HEK293 (cell line): ENCODE measurements at regions not wholly inside any gene's neighbourhood (a gene's known extent, or its start where the extent isn't known, plus 50 kb on each side); places are given as distances from the start of the nearest gene placed in this dataset.

Experiments
- CTCF ChIA-PET: fragments of 350-600 bp; formaldehyde crosslinking; extraction: SDS; loops from one replicate; lab custom pipeline; 2021; ENCODE audit warnings: antibody characterized with exemption; lab: Yijun Ruan, JAX
- POLR2A ChIA-PET: fragments of 300-600 bp; formaldehyde crosslinking; extraction: SDS; loops from one replicate; lab custom pipeline; 2020; ENCODE audit warnings: antibody characterized with exemption, inconsistent platforms; lab: Yijun Ruan, JAX
- H3K27ac ChIP-seq: fragments of 200-500 bp; sonication (Bioruptor generic); 2 replicates; pipeline ENCODE4 v1.5.1; 2014; ENCODE audit warnings: low read depth, low read length, control low read depth, inconsistent platforms; ENCODE audit errors: extremely low read depth
- H3K36me3 ChIP-seq, 2 experiments: fragments of 200-500 bp in 1 of 2; sonication (Bioruptor generic) in 1 of 2; 1 replicate in 1 of 2; 2 replicates in 1 of 2; pipeline ENCODE4 v1.5.1; 2014 to 2017; ENCODE audit warnings: inconsistent platforms in 2 of 2, low read length in 2 of 2; ENCODE audit not compliant: control insufficient read depth in 2 of 2, insufficient read depth in 1 of 2
- H3K4me1 ChIP-seq: fragments of 200-500 bp; sonication (Bioruptor generic); 2 replicates; pipeline ENCODE4 v1.5.1; 2014; ENCODE audit warnings: mild to moderate bottlenecking, low read length, inconsistent platforms; ENCODE audit not compliant: control insufficient read depth, insufficient read depth
- H3K4me3 ChIP-seq: 2 replicates; pipeline ENCODE4 v1.5.1; 2011; ENCODE audit warnings: low read depth, mild to moderate bottlenecking, control low read depth, low read length, moderate library complexity
- H3K9me3 ChIP-seq: fragments of 200-500 bp; sonication (Bioruptor generic); 2 replicates; pipeline ENCODE4 v1.5.1; 2014; ENCODE audit warnings: low read depth, low read length, inconsistent platforms; ENCODE audit not compliant: control insufficient read depth, insufficient read depth
- GFI1B ChIP-seq: fragments of 450-650 bp; formaldehyde crosslinking; IDR thresholded peaks from 2 replicates; pipeline ENCODE4 v1.5.1; 2016; ENCODE audit warnings: missing biosample characterization, missing genetic modification characterization
- MEIS1 ChIP-seq: sonication (generic); formaldehyde crosslinking; IDR thresholded peaks from 2 replicates; pipeline ENCODE4 v1.8.1; 2022; ENCODE audit warnings: missing genetic modification reagents, mild to moderate bottlenecking, borderline replicate concordance
- SP2 ChIP-seq: fragments of 450-650 bp; formaldehyde crosslinking; IDR thresholded peaks from 2 replicates; pipeline ENCODE4 v1.5.1; 2016; ENCODE audit warnings: missing biosample characterization, missing genetic modification characterization
- SP7 ChIP-seq: fragments of 450-650 bp; formaldehyde crosslinking; IDR thresholded peaks from 2 replicates; pipeline ENCODE4 v1.5.1; 2016; ENCODE audit warnings: missing biosample characterization, missing genetic modification characterization
- ZNF18 ChIP-seq: fragments of 450-650 bp; formaldehyde crosslinking; IDR thresholded peaks from 2 replicates; pipeline ENCODE4 v1.5.1; 2016; ENCODE audit warnings: missing biosample characterization, missing genetic modification characterization
- ZNF341 ChIP-seq: fragments of 450-650 bp; formaldehyde crosslinking; IDR thresholded peaks from 2 replicates; pipeline ENCODE4; 2016; ENCODE audit warnings: low read depth, missing biosample characterization, missing genetic modification characterization
- ZNF423 ChIP-seq: fragments of 450-650 bp; formaldehyde crosslinking; IDR thresholded peaks from 2 replicates; pipeline ENCODE4 v1.5.1; 2016; ENCODE audit warnings: missing biosample characterization, missing genetic modification characterization
- ZNF518A ChIP-seq: fragments of 450-650 bp; formaldehyde crosslinking; conservative IDR thresholded peaks from 2 replicates; pipeline ENCODE4 v1.5.1; 2016; ENCODE audit warnings: low read depth, missing biosample characterization, missing genetic modification characterization
- ZNF561 ChIP-seq: fragments of 450-650 bp; IDR thresholded peaks from 2 replicates; pipeline ENCODE4 v1.5.1; 2018; ENCODE audit warnings: missing biosample characterization, missing genetic modification characterization, borderline replicate concordance
- ZNF585B ChIP-seq: fragments of 450-650 bp; formaldehyde crosslinking; IDR thresholded peaks from 2 replicates; pipeline ENCODE4 v1.5.1; 2016; ENCODE audit warnings: missing biosample characterization, missing genetic modification characterization
- ZSCAN16 ChIP-seq: fragments of 450-650 bp; formaldehyde crosslinking; IDR thresholded peaks from 2 replicates; pipeline ENCODE4 v1.5.1; 2016; ENCODE audit warnings: missing biosample characterization, missing genetic modification characterization
- ZSCAN30 ChIP-seq: fragments of 450-650 bp; IDR thresholded peaks from 2 replicates; pipeline ENCODE4 v1.5.1; 2018; ENCODE audit warnings: missing biosample characterization, mild to moderate bottlenecking, missing genetic modification characterization, moderate library complexity
- ZSCAN5A ChIP-seq: fragments of 450-650 bp; formaldehyde crosslinking; IDR thresholded peaks from 2 replicates; pipeline ENCODE4 v1.5.1; 2016; ENCODE audit warnings: missing biosample characterization, missing genetic modification characterization
- ZXDB ChIP-seq: fragments of 450-650 bp; formaldehyde crosslinking; IDR thresholded peaks from 2 replicates; pipeline ENCODE4 v1.5.1; 2016; ENCODE audit warnings: missing biosample characterization, missing genetic modification characterization
- TF ChIP-seq, protein P1 (sequence below): fragments of 450-650 bp; formaldehyde crosslinking; IDR thresholded peaks from 2 replicates; pipeline ENCODE4 v1.5.1; 2016; ENCODE audit warnings: missing biosample characterization, missing genetic modification characterization

DNA sequence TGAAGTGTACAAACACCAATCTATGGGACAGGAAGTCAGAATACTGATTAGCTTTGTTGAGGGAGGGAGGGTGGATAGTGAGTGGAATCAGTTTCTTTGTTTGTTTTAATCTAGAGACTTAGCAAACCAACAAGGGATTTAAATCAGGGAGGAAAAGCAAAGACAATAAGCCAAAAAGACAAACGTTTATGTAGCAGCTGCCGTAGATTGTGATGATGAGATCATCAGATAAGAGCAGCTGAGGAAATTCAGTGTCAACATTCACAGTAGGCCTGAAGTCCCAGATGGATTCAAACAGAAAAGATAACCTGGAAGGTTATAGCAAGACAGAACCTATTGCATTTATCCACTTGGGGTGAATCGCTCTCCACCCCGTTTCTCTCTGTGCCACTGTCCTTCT lies 104.9 kb upstream of the SYNDIG1 start (continued):
- TF ChIP-seq ZNF561 (tag by site-specific recombination) = no peak
- TF ChIP-seq, protein P1, sequence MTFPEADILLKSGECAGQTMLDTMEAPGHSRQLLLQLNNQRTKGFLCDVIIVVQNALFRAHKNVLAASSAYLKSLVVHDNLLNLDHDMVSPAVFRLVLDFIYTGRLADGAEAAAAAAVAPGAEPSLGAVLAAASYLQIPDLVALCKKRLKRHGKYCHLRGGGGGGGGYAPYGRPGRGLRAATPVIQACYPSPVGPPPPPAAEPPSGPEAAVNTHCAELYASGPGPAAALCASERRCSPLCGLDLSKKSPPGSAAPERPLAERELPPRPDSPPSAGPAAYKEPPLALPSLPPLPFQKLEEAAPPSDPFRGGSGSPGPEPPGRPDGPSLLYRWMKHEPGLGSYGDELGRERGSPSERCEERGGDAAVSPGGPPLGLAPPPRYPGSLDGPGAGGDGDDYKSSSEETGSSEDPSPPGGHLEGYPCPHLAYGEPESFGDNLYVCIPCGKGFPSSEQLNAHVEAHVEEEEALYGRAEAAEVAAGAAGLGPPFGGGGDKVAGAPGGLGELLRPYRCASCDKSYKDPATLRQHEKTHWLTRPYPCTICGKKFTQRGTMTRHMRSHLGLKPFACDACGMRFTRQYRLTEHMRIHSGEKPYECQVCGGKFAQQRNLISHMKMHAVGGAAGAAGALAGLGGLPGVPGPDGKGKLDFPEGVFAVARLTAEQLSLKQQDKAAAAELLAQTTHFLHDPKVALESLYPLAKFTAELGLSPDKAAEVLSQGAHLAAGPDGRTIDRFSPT = no peak
- TF ChIP-seq ZNF18 = no peak
- no peak for TF ChIP-seq ZSCAN16
- TF ChIP-seq GFI1B = peak; percentile 95

DNA sequence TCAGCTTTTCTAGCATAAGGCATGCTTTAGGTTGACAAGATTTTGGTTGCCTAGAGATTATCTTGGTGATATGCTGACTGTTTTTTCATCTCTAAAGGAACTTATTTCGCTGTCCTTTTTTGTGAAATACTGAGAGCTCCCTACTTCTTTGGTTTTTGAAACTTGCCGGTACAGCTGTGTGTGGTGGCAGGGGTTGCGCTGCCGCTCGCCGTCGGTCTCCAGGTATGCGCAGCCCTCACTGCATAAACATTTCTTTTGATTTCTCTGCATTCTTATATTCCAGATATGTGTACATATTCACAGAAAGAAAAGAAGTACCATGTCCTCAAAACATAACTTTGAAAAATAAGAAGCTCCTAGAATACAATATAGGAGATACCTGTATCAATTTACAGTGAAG lies 106.4 kb upstream of the SYNDIG1 start:
- ChIA-PET POLR2A (no interaction called here), CTCF (no interaction called here)
- Histone ChIP-seq H3K27ac (no peak overlapping the region), H3K9me3 (no peaks in the 10 kb centered on the region), H3K36me3 (no peaks in the 10 kb centered on the region), H3K4me3 (no peak overlapping the region), H3K4me1 (peaks cover under 1% of the 10 kb centered on the region; the same call in 1 of the 2 replicates)
- TF ChIP-seq SP7 (tag by site-specific recombination) (no peak), ZNF423 (tag by site-specific recombination) (no peak), SP2 (no peak), ZNF341 (tag by site-specific recombination) (no peak), ZXDB (tag by site-specific recombination) (no peak), ZNF585B (tag by site-specific recombination) (no peak), ZSCAN30 (tag by site-specific recombination) (no peak), MEIS1 (CRISPR knock-in tag) (no peak), ZNF518A (tag by site-specific recombination) (no peak), ZSCAN5A (tag by site-specific recombination) (no peak)
